Osteocyte (in vitro differentiated cells): ENCODE measurements at regions not wholly inside any gene's neighbourhood (a gene's known extent, or its start where the extent isn't known, plus 50 kb on each side); places are given as distances from the start of the nearest gene placed in this dataset.

Source experiments
- DNase-seq: peaks from one replicate; pipeline ENCODE4 v3.0.0; 2021; ENCODE audit warnings: mixed read lengths; ENCODE audit not compliant: unreplicated experiment; ENCODE audit errors: extremely low spot score
- H3K27ac Mint-ChIP-seq: one replicate; pipeline ENCODE4 v1.8.0; 2021; ENCODE audit warnings: mild to moderate bottlenecking, mixed read lengths; ENCODE audit not compliant: unreplicated experiment
- H3K27me3 Mint-ChIP-seq: one replicate; pipeline ENCODE4 v1.8.0; 2021; ENCODE audit warnings: mixed read lengths; ENCODE audit not compliant: unreplicated experiment
- H3K36me3 Mint-ChIP-seq: one replicate; pipeline ENCODE4 v1.8.0; 2021; ENCODE audit warnings: mixed read lengths; ENCODE audit not compliant: unreplicated experiment
- H3K4me1 Mint-ChIP-seq: one replicate; pipeline ENCODE4 v1.8.0; 2021; ENCODE audit warnings: mixed read lengths; ENCODE audit not compliant: unreplicated experiment
- H3K4me3 Mint-ChIP-seq: one replicate; pipeline ENCODE4 v1.8.0; 2021; ENCODE audit warnings: mild to moderate bottlenecking, moderate library complexity, mixed read lengths; ENCODE audit not compliant: unreplicated experiment
- H3K9me3 Mint-ChIP-seq: one replicate; pipeline ENCODE4 v1.8.0; 2021; ENCODE audit warnings: mixed read lengths; ENCODE audit not compliant: unreplicated experiment
- TF ChIP-seq, protein P1 (sequence below): fragments of 200-600 bp; sonication (generic); IDR thresholded peaks from 2 replicates; pipeline ENCODE4 v1.5.0; 2021; ENCODE audit warnings: antibody characterized with exemption, mild to moderate bottlenecking, moderate library complexity

DNA sequence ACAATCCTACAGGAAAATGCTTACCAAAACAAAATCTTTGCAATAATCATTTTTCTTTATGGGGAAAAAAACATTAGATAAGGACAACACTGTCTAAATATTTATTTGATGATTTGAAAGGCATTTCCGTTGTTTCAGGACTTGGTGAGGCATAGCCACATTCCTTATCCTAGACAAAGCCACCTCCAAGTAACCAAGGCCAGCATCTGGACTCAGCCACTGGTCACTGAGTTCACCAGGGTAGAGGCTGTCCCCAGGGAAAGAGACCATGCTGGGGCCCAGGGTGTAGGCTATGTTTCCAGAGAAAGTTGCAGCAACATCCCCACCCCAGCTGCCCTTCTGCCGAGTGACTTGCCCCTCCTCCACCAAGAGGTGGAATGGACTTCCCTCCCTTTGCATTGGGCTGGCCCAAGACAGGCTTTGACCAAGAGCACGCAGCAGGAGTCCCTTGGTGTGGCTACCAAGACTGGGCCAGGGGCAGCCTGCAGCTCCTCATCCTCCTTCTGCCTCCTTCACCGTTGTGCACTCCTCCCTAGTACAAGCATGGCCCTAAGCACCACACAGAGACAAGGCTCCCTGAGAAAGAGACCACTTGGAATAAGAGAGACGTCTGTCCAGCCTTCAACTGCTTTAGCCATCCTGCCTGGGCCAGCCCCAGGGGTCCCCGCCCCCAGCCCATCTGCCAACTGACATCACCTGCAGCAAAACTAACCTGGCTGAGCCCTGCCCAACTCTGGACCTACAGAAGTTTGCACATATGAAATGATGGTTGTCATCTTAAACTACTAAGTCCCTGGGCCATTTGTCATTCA, 68.1 kb upstream of the SPIN1 start:
- no peak for DNase-seq
- Mint-ChIP-seq H3K9me3 (no peaks in the 10 kb centered on the region), H3K27me3 (no peaks in the 10 kb centered on the region), H3K4me1 (no peaks in the 10 kb centered on the region), H3K36me3 (no peaks in the 10 kb centered on the region), H3K4me3 (no peak overlapping the region), H3K27ac (no peak overlapping the region)
- TF ChIP-seq, protein P1, sequence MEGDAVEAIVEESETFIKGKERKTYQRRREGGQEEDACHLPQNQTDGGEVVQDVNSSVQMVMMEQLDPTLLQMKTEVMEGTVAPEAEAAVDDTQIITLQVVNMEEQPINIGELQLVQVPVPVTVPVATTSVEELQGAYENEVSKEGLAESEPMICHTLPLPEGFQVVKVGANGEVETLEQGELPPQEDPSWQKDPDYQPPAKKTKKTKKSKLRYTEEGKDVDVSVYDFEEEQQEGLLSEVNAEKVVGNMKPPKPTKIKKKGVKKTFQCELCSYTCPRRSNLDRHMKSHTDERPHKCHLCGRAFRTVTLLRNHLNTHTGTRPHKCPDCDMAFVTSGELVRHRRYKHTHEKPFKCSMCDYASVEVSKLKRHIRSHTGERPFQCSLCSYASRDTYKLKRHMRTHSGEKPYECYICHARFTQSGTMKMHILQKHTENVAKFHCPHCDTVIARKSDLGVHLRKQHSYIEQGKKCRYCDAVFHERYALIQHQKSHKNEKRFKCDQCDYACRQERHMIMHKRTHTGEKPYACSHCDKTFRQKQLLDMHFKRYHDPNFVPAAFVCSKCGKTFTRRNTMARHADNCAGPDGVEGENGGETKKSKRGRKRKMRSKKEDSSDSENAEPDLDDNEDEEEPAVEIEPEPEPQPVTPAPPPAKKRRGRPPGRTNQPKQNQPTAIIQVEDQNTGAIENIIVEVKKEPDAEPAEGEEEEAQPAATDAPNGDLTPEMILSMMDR: no peak

DNA sequence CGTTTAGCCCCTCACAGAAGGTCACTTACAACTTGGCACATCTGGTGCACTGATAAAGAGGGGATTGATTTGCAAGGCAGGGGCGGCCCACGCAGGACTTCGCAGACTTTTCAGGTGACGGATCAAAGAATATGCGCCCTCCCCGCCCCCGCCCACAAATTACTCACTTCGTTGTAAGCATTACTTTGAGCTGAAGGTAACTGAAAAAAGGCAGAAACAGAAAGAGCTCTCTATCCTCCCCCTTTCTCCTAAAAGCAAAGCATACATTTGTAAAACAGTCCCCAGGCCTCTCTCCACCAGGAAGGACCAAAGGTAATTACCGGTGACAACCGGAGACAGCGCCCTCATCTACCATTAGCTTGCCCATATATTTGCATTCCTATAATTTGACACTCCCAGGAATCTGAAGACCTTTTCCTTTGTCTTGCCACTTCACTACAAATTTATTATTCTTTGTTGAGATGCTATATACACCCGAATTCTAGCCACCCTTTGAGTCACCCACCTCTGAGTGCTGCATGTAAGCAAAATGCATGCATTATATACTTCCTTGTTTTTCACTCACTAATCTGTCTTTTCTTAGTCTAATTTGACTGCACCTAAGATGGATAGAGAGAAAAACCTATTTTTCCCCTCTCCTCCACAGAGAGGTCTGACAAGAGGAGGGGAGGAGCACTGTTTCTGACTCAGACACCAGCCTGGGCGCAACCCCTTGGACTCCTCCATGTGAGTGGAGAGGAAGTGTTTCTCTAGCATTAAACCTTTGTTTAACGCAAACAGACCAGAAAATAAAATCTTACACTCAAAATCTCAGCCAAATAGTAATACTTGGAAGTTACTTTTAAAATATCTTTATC, 74.7 kb upstream of the SPIN1 start:
- no peaks in the 10 kb centered on the region for H3K4me1 Mint-ChIP-seq
- DNase-seq: no peak
- no peak overlapping the region for H3K27ac Mint-ChIP-seq
- no peaks in the 10 kb centered on the region for H3K27me3 Mint-ChIP-seq
- no peak overlapping the region for H3K4me3 Mint-ChIP-seq
- H3K9me3 Mint-ChIP-seq: no peaks in the 10 kb centered on the region
- H3K36me3 Mint-ChIP-seq: no peaks in the 10 kb centered on the region
- TF ChIP-seq, protein P1: no peak

DNA sequence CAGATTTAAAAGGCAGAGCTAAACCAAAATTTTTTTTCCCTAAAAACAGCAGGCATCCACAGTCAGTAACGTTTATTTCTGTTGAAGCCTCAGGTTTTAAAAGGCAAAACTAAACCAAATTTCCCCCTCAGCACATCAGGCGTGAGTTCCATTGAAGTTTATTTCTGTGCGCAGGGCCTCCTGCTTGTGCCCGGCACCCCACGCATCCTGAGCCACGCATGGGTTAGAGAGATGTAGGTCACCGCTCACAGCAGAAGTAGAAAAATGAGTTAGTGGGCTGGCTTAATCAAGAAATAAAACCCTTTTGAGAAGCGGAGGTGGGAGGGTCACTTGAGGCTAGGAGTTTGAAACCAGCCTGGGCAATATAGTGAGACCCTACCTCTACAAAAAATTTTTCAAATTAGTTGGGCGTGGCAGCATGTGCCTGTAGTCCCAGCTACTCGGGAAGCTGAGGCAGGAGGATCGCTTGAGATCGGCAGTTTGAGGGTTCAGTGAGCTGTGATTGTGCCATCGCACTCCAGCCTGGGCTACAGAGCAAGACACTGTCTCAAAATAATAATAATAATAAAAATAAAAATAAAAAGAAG, 75.6 kb upstream of the SPIN1 start:
- Mint-ChIP-seq H3K4me3 (no peak overlapping the region), H3K4me1 (no peaks in the 10 kb centered on the region), H3K27ac (no peak overlapping the region), H3K27me3 (no peaks in the 10 kb centered on the region), H3K9me3 (no peaks in the 10 kb centered on the region), H3K36me3 (no peaks in the 10 kb centered on the region)
- TF ChIP-seq, protein P1: no peak
- no peak for DNase-seq

DNA sequence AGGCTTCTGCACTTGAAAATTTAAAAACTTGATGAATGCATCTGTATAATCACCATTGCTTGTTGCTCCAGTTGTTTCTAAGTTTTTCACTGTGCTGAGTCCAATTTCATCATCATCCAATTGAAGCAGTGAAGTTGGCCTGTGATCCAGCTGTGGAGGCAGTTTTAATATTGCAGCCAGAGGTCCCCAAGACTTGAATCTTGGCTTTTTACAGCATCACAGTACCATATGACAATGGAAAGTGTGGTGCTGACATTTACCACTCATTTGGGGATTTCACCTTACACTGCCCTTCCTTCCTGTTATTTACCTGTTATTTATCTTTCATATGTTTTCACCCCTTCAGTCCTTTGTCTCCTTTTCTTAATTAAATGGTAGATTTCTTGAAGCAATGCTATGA, 76.2 kb upstream of the SPIN1 start:
- no peak for DNase-seq
- TF ChIP-seq, protein P1: no peak
- Mint-ChIP-seq H3K9me3 (no peaks in the 10 kb centered on the region), H3K4me3 (no peak overlapping the region), H3K27ac (no peak overlapping the region), H3K36me3 (no peaks in the 10 kb centered on the region), H3K4me1 (no peaks in the 10 kb centered on the region), H3K27me3 (peaks cover 3% of the 10 kb centered on the region)
